ENCODE measurements at regions not wholly inside any gene's neighbourhood (a gene's known extent, or its start where the extent isn't known, plus 50 kb on each side); places are given as distances from the start of the nearest gene placed in this dataset.

DNA sequence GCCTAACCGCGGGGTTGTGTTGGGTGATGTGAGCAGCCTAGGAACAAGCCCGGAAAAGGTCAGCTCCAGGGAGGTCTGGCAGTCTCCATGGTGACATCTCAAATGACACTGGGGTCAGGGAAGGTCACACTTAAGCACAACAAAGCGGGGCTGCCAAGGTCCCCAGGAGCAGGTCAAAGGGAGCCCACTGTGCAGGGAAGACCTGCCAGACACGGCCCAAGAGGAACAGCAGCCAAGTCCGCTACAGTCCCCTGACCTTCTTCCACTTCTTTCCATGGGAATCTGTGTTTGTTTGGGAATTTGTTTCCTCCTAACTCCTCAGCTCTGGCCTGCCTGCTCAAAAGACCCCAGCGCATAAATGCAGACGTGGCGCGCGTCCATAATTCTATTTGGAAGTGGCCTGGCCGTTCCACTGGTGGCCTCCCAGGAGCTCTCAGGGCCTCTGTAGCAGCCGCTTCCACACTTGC, 232.1 kb upstream of the COPS8 start:
- no peaks in the 10 kb centered on the region for H3K9me2 ChIP-seq (ENCODE audit: insufficient read depth, low read length)
- no peak overlapping the region for H2AFZ ChIP-seq (ENCODE audit: low read depth, low read length)
- H3K9me3 ChIP-seq (ENCODE audit: low read length) = no peaks in the 10 kb centered on the region
- no peak overlapping the region for H3K9ac ChIP-seq (ENCODE audit: low read length)
- H3K27me3 ChIP-seq (ENCODE audit: insufficient read depth, low read depth, low read length) = no peaks in the 10 kb centered on the region
- no peak overlapping the region for H3K4me3 ChIP-seq (ENCODE audit: low read length)
- no peaks in the 10 kb centered on the region for H4K20me1 ChIP-seq (ENCODE audit: insufficient read depth)
- no peaks in the 10 kb centered on the region for H3K79me2 ChIP-seq (replicated peaks; ENCODE audit: insufficient read depth, low read length)
- TF ChIP-seq, protein P1, sequence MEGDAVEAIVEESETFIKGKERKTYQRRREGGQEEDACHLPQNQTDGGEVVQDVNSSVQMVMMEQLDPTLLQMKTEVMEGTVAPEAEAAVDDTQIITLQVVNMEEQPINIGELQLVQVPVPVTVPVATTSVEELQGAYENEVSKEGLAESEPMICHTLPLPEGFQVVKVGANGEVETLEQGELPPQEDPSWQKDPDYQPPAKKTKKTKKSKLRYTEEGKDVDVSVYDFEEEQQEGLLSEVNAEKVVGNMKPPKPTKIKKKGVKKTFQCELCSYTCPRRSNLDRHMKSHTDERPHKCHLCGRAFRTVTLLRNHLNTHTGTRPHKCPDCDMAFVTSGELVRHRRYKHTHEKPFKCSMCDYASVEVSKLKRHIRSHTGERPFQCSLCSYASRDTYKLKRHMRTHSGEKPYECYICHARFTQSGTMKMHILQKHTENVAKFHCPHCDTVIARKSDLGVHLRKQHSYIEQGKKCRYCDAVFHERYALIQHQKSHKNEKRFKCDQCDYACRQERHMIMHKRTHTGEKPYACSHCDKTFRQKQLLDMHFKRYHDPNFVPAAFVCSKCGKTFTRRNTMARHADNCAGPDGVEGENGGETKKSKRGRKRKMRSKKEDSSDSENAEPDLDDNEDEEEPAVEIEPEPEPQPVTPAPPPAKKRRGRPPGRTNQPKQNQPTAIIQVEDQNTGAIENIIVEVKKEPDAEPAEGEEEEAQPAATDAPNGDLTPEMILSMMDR (IDR thresholded peaks at IDR 0.05; ENCODE audit: poor library complexity, severe bottlenecking) = no peak
- H3K36me3 ChIP-seq (ENCODE audit: insufficient read depth, low read length) = no peaks in the 10 kb centered on the region
- H3K27ac ChIP-seq (ENCODE audit: low read length) = no peak overlapping the region
- H3K4me2 ChIP-seq (ENCODE audit: low read length) = no peak overlapping the region
- no peaks in the 10 kb centered on the region for H3F3A ChIP-seq (ENCODE audit: insufficient read depth, low read length, poor library complexity, severe bottlenecking)

DNA sequence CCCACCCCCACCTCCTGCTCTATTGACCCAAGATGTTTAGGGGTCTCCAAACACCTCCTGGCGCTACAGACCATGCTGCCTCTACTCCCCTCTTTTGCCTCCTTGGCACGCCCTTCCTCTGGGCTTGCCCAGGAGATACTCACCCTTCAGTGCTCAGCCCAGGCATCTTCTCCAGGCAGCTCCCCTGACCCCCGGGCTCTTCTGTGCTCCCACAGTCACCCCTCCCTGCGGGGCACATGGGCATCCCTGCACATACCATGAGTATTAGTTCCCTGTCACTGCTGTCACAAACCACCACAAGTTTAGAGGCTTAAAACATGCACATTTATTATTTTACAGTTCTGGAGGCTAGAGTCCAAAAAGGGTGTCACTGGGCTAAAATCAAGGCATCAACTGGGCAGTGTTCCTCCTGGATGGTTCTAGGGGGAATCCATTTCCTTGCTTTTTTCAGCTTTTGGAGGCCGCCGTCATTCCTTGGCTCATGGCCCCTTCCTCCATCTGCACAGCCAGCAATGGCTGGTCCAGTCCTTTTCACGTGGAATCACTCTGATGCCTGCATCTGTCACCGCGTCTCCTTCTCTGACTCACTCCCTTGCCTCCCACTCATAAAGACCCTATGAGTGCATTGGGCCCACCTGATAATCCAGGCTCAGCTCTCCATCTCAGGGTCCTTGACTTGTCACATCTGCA, 230.4 kb upstream of the COPS8 start:
- Histone ChIP-seq H2AFZ (ENCODE audit: low read depth, low read length) (no peak overlapping the region), H3F3A (ENCODE audit: insufficient read depth, low read length, poor library complexity, severe bottlenecking) (no peaks in the 10 kb centered on the region), H3K27me3 (ENCODE audit: insufficient read depth, low read depth, low read length) (no peaks in the 10 kb centered on the region), H3K79me2 (replicated peaks; ENCODE audit: insufficient read depth, low read length) (no peaks in the 10 kb centered on the region), H3K27ac (ENCODE audit: low read length) (no peak overlapping the region), H3K4me3 (ENCODE audit: low read length) (no peak overlapping the region), H3K9ac (ENCODE audit: low read length) (no peak overlapping the region), H3K9me2 (ENCODE audit: insufficient read depth, low read length) (no peaks in the 10 kb centered on the region), H3K36me3 (ENCODE audit: insufficient read depth, low read length) (no peaks in the 10 kb centered on the region), H3K4me2 (ENCODE audit: low read length) (no peak overlapping the region), H4K20me1 (ENCODE audit: insufficient read depth) (no peaks in the 10 kb centered on the region), H3K9me3 (ENCODE audit: low read length) (no peaks in the 10 kb centered on the region)
- TF ChIP-seq SMC3 (conservative IDR thresholded peaks at IDR 0.05; ENCODE audit: poor library complexity) = no peak
- TF ChIP-seq, protein P1 (IDR thresholded peaks at IDR 0.05; ENCODE audit: poor library complexity, severe bottlenecking) = no peak
- no peak for TF ChIP-seq MXI1 (conservative IDR thresholded peaks at IDR 0.05; ENCODE audit: poor library complexity, severe bottlenecking)
- TF ChIP-seq EZH2 (IDR thresholded peaks at IDR 0.05; ENCODE audit: borderline replicate concordance, insufficient read depth, low read length, poor library complexity, severe bottlenecking) = no peak
- TF ChIP-seq POLR2AphosphoS5 (IDR thresholded peaks at IDR 0.05) = no peak
- no peak for TF ChIP-seq EP300 (conservative IDR thresholded peaks at IDR 0.05; ENCODE audit: poor library complexity, severe bottlenecking)
- TF ChIP-seq, protein P2, sequence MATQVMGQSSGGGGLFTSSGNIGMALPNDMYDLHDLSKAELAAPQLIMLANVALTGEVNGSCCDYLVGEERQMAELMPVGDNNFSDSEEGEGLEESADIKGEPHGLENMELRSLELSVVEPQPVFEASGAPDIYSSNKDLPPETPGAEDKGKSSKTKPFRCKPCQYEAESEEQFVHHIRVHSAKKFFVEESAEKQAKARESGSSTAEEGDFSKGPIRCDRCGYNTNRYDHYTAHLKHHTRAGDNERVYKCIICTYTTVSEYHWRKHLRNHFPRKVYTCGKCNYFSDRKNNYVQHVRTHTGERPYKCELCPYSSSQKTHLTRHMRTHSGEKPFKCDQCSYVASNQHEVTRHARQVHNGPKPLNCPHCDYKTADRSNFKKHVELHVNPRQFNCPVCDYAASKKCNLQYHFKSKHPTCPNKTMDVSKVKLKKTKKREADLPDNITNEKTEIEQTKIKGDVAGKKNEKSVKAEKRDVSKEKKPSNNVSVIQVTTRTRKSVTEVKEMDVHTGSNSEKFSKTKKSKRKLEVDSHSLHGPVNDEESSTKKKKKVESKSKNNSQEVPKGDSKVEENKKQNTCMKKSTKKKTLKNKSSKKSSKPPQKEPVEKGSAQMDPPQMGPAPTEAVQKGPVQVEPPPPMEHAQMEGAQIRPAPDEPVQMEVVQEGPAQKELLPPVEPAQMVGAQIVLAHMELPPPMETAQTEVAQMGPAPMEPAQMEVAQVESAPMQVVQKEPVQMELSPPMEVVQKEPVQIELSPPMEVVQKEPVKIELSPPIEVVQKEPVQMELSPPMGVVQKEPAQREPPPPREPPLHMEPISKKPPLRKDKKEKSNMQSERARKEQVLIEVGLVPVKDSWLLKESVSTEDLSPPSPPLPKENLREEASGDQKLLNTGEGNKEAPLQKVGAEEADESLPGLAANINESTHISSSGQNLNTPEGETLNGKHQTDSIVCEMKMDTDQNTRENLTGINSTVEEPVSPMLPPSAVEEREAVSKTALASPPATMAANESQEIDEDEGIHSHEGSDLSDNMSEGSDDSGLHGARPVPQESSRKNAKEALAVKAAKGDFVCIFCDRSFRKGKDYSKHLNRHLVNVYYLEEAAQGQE (IDR thresholded peaks at IDR 0.05; ENCODE audit: borderline replicate concordance) = no peak
- no peak for TF ChIP-seq TAF1 (IDR thresholded peaks at IDR 0.05; ENCODE audit: low read depth)
- TF ChIP-seq RAD21 (conservative IDR thresholded peaks at IDR 0.05) = no peak

Measured in neural cell (in vitro differentiated cells).